GM12891 (cell line): ENCODE measurements at regions not wholly inside any gene's neighbourhood (a gene's known extent, or its start where the extent isn't known, plus 50 kb on each side); places are given as distances from the start of the nearest gene placed in this dataset.

Experiments
- POLR2A ChIP-seq: IDR thresholded peaks from 2 replicates; pipeline ENCODE4 v1.6.1; 2011; ENCODE audit warnings: low read depth, low read length, control low read depth
- POLR2AphosphoS5 ChIP-seq: IDR thresholded peaks from 2 replicates; pipeline ENCODE4 v1.6.1; 2011; ENCODE audit warnings: low read depth, low read length, control low read depth
- POU2F2 ChIP-seq: IDR thresholded peaks from 2 replicates; pipeline ENCODE4 v1.6.1; 2011; ENCODE audit warnings: low read depth, mild to moderate bottlenecking, control low read depth, low read length, moderate library complexity

- TF ChIP-seq POLR2A (no peak), POLR2AphosphoS5 (no peak), POU2F2 (no peak)
These were observed 89.3 kb downstream of the MAD2L1 start for GRCh38 chr4:119977076-119977940.
